ENCODE measurements at regions not wholly inside any gene's neighbourhood (a gene's known extent, or its start where the extent isn't known, plus 50 kb on each side); places are given as distances from the start of the nearest gene placed in this dataset.

- Mint-ChIP-seq H3K4me1 (no peaks in the 10 kb centered on the region), H3K27ac (no peak overlapping the region), H3K36me3 (no peaks in the 10 kb centered on the region), H3K4me3 (no peak overlapping the region), H3K9me3 (peaks cover 0 to 3% (median 0%) of the 10 kb centered on the region in 7 donors), H3K27me3 (no peaks in the 10 kb centered on the region)
- ATAC-seq (ENCODE audit: low read depth in 2 of 2) (no peak), DNase-seq (no peak)
- no peaks in the 10 kb centered on the region for H3K27me3 ChIP-seq (ENCODE audit: control insufficient read depth, insufficient read depth, low read length)
- no peaks in the 10 kb centered on the region for H3K9me3 ChIP-seq (ENCODE audit: control insufficient read depth in 2 of 2, low read length in 2 of 2)
- no peak overlapping the region for H3K4me3 ChIP-seq (ENCODE audit: low read depth, low read length)
- H3K36me3 ChIP-seq (ENCODE audit: control insufficient read depth, insufficient read depth, low read length), result no peaks in the 10 kb centered on the region
- no peak overlapping the region for H3K27ac ChIP-seq (ENCODE audit: insufficient read depth, low read length, poor library complexity, severe bottlenecking)
- no peaks in the 10 kb centered on the region for H3K4me1 ChIP-seq (ENCODE audit: control insufficient read depth, insufficient read depth, low read length, poor library complexity, severe bottlenecking)
Observed at GRCh38 chr6:169906688-169907418, 155.4 kb downstream of the ERMARD start.

- H3K36me3 ChIP-seq (ENCODE audit: control insufficient read depth, insufficient read depth, low read length), result no peaks in the 10 kb centered on the region
- DNase-seq (no peak), ATAC-seq (ENCODE audit: low read depth in 2 of 2) (no peak)
- no peak overlapping the region for H3K4me3 Mint-ChIP-seq
- no peaks in the 10 kb centered on the region for H3K4me1 Mint-ChIP-seq
- no peaks in the 10 kb centered on the region for H3K4me1 ChIP-seq (ENCODE audit: control insufficient read depth, insufficient read depth, low read length, poor library complexity, severe bottlenecking)
- no peak overlapping the region for H3K4me3 ChIP-seq (ENCODE audit: low read depth, low read length)
- no peaks in the 10 kb centered on the region for H3K9me3 ChIP-seq (ENCODE audit: control insufficient read depth in 2 of 2, low read length in 2 of 2)
- no peak overlapping the region for H3K27ac ChIP-seq (ENCODE audit: insufficient read depth, low read length, poor library complexity, severe bottlenecking)
- H3K9me3 Mint-ChIP-seq, result peaks cover 0 to 3% (median 0%) of the 10 kb centered on the region in 7 donors
- no peaks in the 10 kb centered on the region for H3K27me3 ChIP-seq (ENCODE audit: control insufficient read depth, insufficient read depth, low read length)
- no peaks in the 10 kb centered on the region for H3K36me3 Mint-ChIP-seq
- H3K27me3 Mint-ChIP-seq, result no peaks in the 10 kb centered on the region
- no peak overlapping the region for H3K27ac Mint-ChIP-seq
Observed at GRCh38 chr6:169906004-169906687, 154.7 kb downstream of the ERMARD start.

GRCh38 chr6:169905041-169905807, 153.8 kb downstream of the ERMARD start:
- DNase-seq, result no peak
- H3K27me3 Mint-ChIP-seq, result no peaks in the 10 kb centered on the region
- Histone ChIP-seq H3K36me3 (ENCODE audit: control insufficient read depth, insufficient read depth, low read length) (no peaks in the 10 kb centered on the region), H3K9me3 (ENCODE audit: control insufficient read depth in 2 of 2, low read length in 2 of 2) (no peaks in the 10 kb centered on the region), H3K4me1 (ENCODE audit: control insufficient read depth, insufficient read depth, low read length, poor library complexity, severe bottlenecking) (no peaks in the 10 kb centered on the region), H3K27ac (ENCODE audit: insufficient read depth, low read length, poor library complexity, severe bottlenecking) (no peak overlapping the region), H3K27me3 (ENCODE audit: control insufficient read depth, insufficient read depth, low read length) (no peaks in the 10 kb centered on the region), H3K4me3 (ENCODE audit: low read depth, low read length) (no peak overlapping the region)
- H3K27ac Mint-ChIP-seq, result no peak overlapping the region
- ATAC-seq (ENCODE audit: low read depth in 2 of 2), result no peak
- no peak overlapping the region for H3K4me3 Mint-ChIP-seq
- H3K36me3 Mint-ChIP-seq, result no peaks in the 10 kb centered on the region
- no peaks in the 10 kb centered on the region for H3K4me1 Mint-ChIP-seq
- H3K9me3 Mint-ChIP-seq, result peaks cover 0 to 3% (median 0%) of the 10 kb centered on the region in 7 donors

- Mint-ChIP-seq H3K27me3 (no peaks in the 10 kb centered on the region), H3K4me3 (no peak overlapping the region), H3K4me1 (no peaks in the 10 kb centered on the region), H3K9me3 (peaks cover 0 to 4% (median 0%) of the 10 kb centered on the region in 7 donors), H3K36me3 (no peaks in the 10 kb centered on the region), H3K27ac (no peak overlapping the region)
- no peak overlapping the region for H3K4me3 ChIP-seq (ENCODE audit: low read depth, low read length)
- ATAC-seq (ENCODE audit: low read depth in 2 of 2) (no peak), DNase-seq (no peak)
- peaks cover 0 to 6% of the 10 kb centered on the region in 2 experiments for H3K9me3 ChIP-seq (ENCODE audit: control insufficient read depth in 2 of 2, low read length in 2 of 2)
- H3K36me3 ChIP-seq (ENCODE audit: control insufficient read depth, insufficient read depth, low read length), result no peaks in the 10 kb centered on the region
- no peak overlapping the region for H3K27ac ChIP-seq (ENCODE audit: insufficient read depth, low read length, poor library complexity, severe bottlenecking)
- no peaks in the 10 kb centered on the region for H3K27me3 ChIP-seq (ENCODE audit: control insufficient read depth, insufficient read depth, low read length)
- H3K4me1 ChIP-seq (ENCODE audit: control insufficient read depth, insufficient read depth, low read length, poor library complexity, severe bottlenecking), result no peaks in the 10 kb centered on the region
Observed at GRCh38 chr6:169904051-169904922, 152.9 kb downstream of the ERMARD start.

GRCh38 chr6:169903122-169903521, 151.7 kb downstream of the ERMARD start:
- H3K4me3 Mint-ChIP-seq, result no peak overlapping the region
- H3K27me3 Mint-ChIP-seq, result peaks cover 4% of the 10 kb centered on the region
- H3K27ac Mint-ChIP-seq, result no peak overlapping the region
- H3K4me1 Mint-ChIP-seq, result no peaks in the 10 kb centered on the region
- Histone ChIP-seq H3K36me3 (ENCODE audit: control insufficient read depth, insufficient read depth, low read length) (no peaks in the 10 kb centered on the region), H3K27ac (ENCODE audit: insufficient read depth, low read length, poor library complexity, severe bottlenecking) (no peak overlapping the region), H3K27me3 (ENCODE audit: control insufficient read depth, insufficient read depth, low read length) (no peaks in the 10 kb centered on the region), H3K4me3 (ENCODE audit: low read depth, low read length) (no peak overlapping the region), H3K9me3 (ENCODE audit: control insufficient read depth in 2 of 2, low read length in 2 of 2) (peaks cover 0 to 6% of the 10 kb centered on the region in 2 experiments), H3K4me1 (ENCODE audit: control insufficient read depth, insufficient read depth, low read length, poor library complexity, severe bottlenecking) (no peaks in the 10 kb centered on the region)
- ATAC-seq (ENCODE audit: low read depth in 2 of 2) (no peak), DNase-seq (no peak)
- peaks cover 0 to 5% (median 1%) of the 10 kb centered on the region in 7 donors for H3K9me3 Mint-ChIP-seq
- H3K36me3 Mint-ChIP-seq, result no peaks in the 10 kb centered on the region

- Mint-ChIP-seq H3K27ac (no peak overlapping the region), H3K4me1 (no peaks in the 10 kb centered on the region), H3K4me3 (no peak overlapping the region), H3K36me3 (no peaks in the 10 kb centered on the region), H3K27me3 (peaks cover 4% of the 10 kb centered on the region), H3K9me3 (peaks cover 0 to 5% (median 1%) of the 10 kb centered on the region in 7 donors)
- H3K4me1 ChIP-seq (ENCODE audit: control insufficient read depth, insufficient read depth, low read length, poor library complexity, severe bottlenecking), result no peaks in the 10 kb centered on the region
- H3K27ac ChIP-seq (ENCODE audit: insufficient read depth, low read length, poor library complexity, severe bottlenecking), result no peak overlapping the region
- no peak overlapping the region for H3K4me3 ChIP-seq (ENCODE audit: low read depth, low read length)
- no peak for ATAC-seq (ENCODE audit: low read depth in 2 of 2)
- DNase-seq, result no peak
- no peaks in the 10 kb centered on the region for H3K36me3 ChIP-seq (ENCODE audit: control insufficient read depth, insufficient read depth, low read length)
- H3K9me3 ChIP-seq (ENCODE audit: control insufficient read depth in 2 of 2, low read length in 2 of 2), result peaks cover 0 to 6% of the 10 kb centered on the region in 2 experiments
- no peaks in the 10 kb centered on the region for H3K27me3 ChIP-seq (ENCODE audit: control insufficient read depth, insufficient read depth, low read length)
Observed at GRCh38 chr6:169902604-169903003, 151.2 kb downstream of the ERMARD start.

GRCh38 chr6:169902070-169902469, 150.6 kb downstream of the ERMARD start:
- Mint-ChIP-seq H3K4me3 (no peak overlapping the region), H3K36me3 (no peaks in the 10 kb centered on the region), H3K9me3 (peaks cover 0 to 5% (median 0%) of the 10 kb centered on the region in 7 donors), H3K4me1 (no peaks in the 10 kb centered on the region), H3K27ac (no peak overlapping the region), H3K27me3 (peaks cover 4% of the 10 kb centered on the region)
- H3K9me3 ChIP-seq (ENCODE audit: control insufficient read depth in 2 of 2, low read length in 2 of 2), result peaks cover 0 to 6% of the 10 kb centered on the region in 2 experiments
- no peaks in the 10 kb centered on the region for H3K36me3 ChIP-seq (ENCODE audit: control insufficient read depth, insufficient read depth, low read length)
- H3K27me3 ChIP-seq (ENCODE audit: control insufficient read depth, insufficient read depth, low read length), result no peaks in the 10 kb centered on the region
- H3K4me1 ChIP-seq (ENCODE audit: control insufficient read depth, insufficient read depth, low read length, poor library complexity, severe bottlenecking), result no peaks in the 10 kb centered on the region
- ATAC-seq (ENCODE audit: low read depth in 2 of 2) (no peak), DNase-seq (no peak)
- no peak overlapping the region for H3K4me3 ChIP-seq (ENCODE audit: low read depth, low read length)
- no peak overlapping the region for H3K27ac ChIP-seq (ENCODE audit: insufficient read depth, low read length, poor library complexity, severe bottlenecking)
